SK-N-SH treated with all-trans-retinoic acid at 6 μM for 48 hours (cell line): ENCODE measurements at regions not wholly inside any gene's neighbourhood (a gene's known extent, or its start where the extent isn't known, plus 50 kb on each side); places are given as distances from the start of the nearest gene placed in this dataset.
A peak's percentile ranks its signal among the peaks of the same experiment; 100 is the strongest.

Experiments
- ATAC-seq: fragments of 200-7000 bp; cut with Tn5 transposase; 3 replicates; pipeline ENCODE4 v1.9.1; 2020; ENCODE audit warnings: mild to moderate bottlenecking, moderate library complexity
- CSRNP3 ChIP-seq: fragments of 250-450 bp; sonication (Bioruptor Pico); IDR thresholded peaks from 2 replicates; pipeline ENCODE4 v1.5.1; 2021; ENCODE audit warnings: mild to moderate bottlenecking, moderate library complexity
- ESRRG ChIP-seq: fragments of 250-450 bp; sonication (Bioruptor Pico); IDR thresholded peaks from 2 replicates; pipeline ENCODE4 v1.6.1; 2021; ENCODE audit warnings: mild to moderate bottlenecking
- ISL1 ChIP-seq: fragments of 250-450 bp; sonication (Bioruptor Pico); IDR thresholded peaks from 2 replicates; pipeline ENCODE4 v2.1.2; 2022; ENCODE audit warnings: mild to moderate bottlenecking, moderate library complexity
- PPARA ChIP-seq: fragments of 250-450 bp; sonication (Bioruptor Pico); IDR thresholded peaks from 2 replicates; pipeline ENCODE4 v1.5.0; 2020; ENCODE audit warnings: mild to moderate bottlenecking, borderline replicate concordance
- RARB ChIP-seq: fragments of 250-450 bp; sonication (Bioruptor Pico); IDR thresholded peaks from 2 replicates; pipeline ENCODE4 v1.8.0; 2021; ENCODE audit warnings: mild to moderate bottlenecking, moderate library complexity
- TCF4 ChIP-seq: fragments of 250-450 bp; sonication (Bioruptor Pico); IDR thresholded peaks from 2 replicates; pipeline ENCODE4 v1.8.0; 2021; ENCODE audit warnings: mild to moderate bottlenecking, moderate library complexity, borderline replicate concordance
- TOX ChIP-seq: fragments of 250-450 bp; sonication (Bioruptor Pico); IDR thresholded peaks from 2 replicates; pipeline ENCODE4 v1.8.0; 2021; ENCODE audit warnings: mild to moderate bottlenecking, moderate library complexity, borderline replicate concordance
- ZC3H10 ChIP-seq: fragments of 250-450 bp; sonication (Bioruptor Pico); IDR thresholded peaks from 2 replicates; pipeline ENCODE4 v1.5.1; 2021; ENCODE audit warnings: mild to moderate bottlenecking, moderate library complexity
- ZFP30 ChIP-seq: fragments of 450-650 bp; formaldehyde crosslinking; IDR thresholded peaks from 2 replicates; pipeline ENCODE4 v1.5.0; 2022; ENCODE audit warnings: mild to moderate bottlenecking, moderate library complexity
- ZNF70 ChIP-seq: fragments of 450-650 bp; formaldehyde crosslinking; IDR thresholded peaks from 2 replicates; pipeline ENCODE4 v1.5.0; 2020; ENCODE audit warnings: mild to moderate bottlenecking, moderate library complexity
- TF ChIP-seq, protein P1 (sequence below): fragments of 250-450 bp; sonication (Bioruptor Pico); IDR thresholded peaks from 2 replicates; pipeline ENCODE4 v1.8.0; 2020; ENCODE audit warnings: mild to moderate bottlenecking, moderate library complexity, borderline replicate concordance
- TF ChIP-seq, protein P2 (sequence below): fragments of 250-450 bp; sonication (Bioruptor Pico); IDR thresholded peaks from 2 replicates; pipeline ENCODE4 v1.5.0; 2020; ENCODE audit warnings: mild to moderate bottlenecking, moderate library complexity
- TF ChIP-seq, protein P3 (sequence below): fragments of 250-450 bp; sonication (Bioruptor Pico); IDR thresholded peaks from 2 replicates; pipeline ENCODE4 v1.5.1; 2020; ENCODE audit warnings: low read depth, mild to moderate bottlenecking, moderate library complexity

DNA sequence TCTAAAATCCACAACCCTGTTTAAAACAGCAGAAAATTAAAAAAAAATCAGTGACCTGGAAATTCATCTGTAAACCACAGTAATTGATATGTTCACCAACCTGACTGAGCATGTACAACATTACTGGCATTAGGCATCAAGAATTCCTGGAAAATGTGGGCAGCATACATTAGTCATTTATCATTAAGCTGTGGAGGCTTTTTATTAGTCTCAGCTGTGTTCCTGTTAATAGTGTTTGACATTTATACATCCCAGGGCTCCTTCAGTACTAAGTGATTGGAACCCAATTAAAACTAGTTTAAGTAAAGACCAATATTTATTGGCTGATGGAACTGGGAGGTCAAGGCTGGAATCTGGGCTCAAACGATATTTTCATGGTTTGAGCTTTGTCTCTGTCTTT is 227.3 kb upstream of the GIMD1 start:
- peak; percentile 74 for ATAC-seq
- TF ChIP-seq TOX (CRISPR knock-in tag) (peak; percentile 51; the same call in 1 of the 2 replicates), ESRRG (CRISPR knock-in tag) (no peak)
- TF ChIP-seq, all 23 proteins: peak for 1

DNA sequence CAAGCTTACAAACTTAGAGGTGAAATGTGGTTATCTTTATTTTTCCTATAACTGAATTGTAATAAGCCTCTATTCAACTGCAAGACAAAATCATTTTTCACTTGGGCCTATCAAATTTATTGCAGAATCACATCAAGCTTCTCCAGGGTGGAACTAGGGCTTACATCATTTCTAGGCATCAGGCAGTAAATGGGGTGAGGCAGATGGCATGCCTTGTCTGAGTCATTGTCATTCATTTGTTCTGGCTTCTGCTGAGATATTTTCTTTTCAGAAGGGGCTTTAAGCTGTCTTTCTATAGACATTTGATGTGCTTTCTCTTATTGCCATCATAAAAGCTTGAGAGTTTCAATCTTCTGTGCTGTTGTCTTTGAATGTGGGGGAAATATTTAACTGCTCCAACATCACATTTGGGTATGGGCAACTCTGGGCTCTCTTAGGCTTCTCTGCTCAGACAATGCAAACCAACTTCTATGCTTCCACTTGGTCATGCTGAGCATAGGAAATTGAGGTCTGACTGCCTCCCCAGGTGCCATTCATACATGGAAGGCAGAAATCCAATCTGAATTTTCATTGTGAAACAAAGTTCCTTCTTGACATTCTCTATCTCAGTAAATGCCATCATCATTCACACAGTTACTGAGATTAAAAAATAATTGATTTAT is 225.8 kb upstream of the GIMD1 start:
- ATAC-seq: no peak

DNA sequence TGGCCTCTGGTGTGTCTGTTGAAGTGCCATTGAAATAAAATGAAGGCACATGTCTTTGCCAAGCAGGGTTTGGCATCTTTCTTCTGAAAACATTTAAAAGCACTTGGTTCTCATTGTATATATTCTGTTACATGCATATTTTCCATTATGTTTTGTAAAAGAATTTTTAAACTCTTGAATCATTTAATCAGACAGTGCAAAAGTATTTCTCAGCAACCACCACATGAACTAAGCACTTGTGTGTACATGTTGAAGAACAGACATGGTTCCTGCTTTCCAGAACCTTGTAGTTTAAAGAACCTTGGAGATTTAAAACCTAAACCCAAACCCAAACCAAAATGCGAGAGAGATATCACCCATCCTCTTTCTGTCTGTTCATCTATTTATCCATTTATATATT is 220.3 kb upstream of the GIMD1 start:
- no peak for ATAC-seq
- TF ChIP-seq ZNF70 (CRISPR knock-in tag): no peak
- TF ChIP-seq, protein P1, sequence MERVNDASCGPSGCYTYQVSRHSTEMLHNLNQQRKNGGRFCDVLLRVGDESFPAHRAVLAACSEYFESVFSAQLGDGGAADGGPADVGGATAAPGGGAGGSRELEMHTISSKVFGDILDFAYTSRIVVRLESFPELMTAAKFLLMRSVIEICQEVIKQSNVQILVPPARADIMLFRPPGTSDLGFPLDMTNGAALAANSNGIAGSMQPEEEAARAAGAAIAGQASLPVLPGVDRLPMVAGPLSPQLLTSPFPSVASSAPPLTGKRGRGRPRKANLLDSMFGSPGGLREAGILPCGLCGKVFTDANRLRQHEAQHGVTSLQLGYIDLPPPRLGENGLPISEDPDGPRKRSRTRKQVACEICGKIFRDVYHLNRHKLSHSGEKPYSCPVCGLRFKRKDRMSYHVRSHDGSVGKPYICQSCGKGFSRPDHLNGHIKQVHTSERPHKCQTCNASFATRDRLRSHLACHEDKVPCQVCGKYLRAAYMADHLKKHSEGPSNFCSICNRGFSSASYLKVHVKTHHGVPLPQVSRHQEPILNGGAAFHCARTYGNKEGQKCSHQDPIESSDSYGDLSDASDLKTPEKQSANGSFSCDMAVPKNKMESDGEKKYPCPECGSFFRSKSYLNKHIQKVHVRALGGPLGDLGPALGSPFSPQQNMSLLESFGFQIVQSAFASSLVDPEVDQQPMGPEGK (CRISPR knock-in tag): no peak
- TF ChIP-seq, protein P2, sequence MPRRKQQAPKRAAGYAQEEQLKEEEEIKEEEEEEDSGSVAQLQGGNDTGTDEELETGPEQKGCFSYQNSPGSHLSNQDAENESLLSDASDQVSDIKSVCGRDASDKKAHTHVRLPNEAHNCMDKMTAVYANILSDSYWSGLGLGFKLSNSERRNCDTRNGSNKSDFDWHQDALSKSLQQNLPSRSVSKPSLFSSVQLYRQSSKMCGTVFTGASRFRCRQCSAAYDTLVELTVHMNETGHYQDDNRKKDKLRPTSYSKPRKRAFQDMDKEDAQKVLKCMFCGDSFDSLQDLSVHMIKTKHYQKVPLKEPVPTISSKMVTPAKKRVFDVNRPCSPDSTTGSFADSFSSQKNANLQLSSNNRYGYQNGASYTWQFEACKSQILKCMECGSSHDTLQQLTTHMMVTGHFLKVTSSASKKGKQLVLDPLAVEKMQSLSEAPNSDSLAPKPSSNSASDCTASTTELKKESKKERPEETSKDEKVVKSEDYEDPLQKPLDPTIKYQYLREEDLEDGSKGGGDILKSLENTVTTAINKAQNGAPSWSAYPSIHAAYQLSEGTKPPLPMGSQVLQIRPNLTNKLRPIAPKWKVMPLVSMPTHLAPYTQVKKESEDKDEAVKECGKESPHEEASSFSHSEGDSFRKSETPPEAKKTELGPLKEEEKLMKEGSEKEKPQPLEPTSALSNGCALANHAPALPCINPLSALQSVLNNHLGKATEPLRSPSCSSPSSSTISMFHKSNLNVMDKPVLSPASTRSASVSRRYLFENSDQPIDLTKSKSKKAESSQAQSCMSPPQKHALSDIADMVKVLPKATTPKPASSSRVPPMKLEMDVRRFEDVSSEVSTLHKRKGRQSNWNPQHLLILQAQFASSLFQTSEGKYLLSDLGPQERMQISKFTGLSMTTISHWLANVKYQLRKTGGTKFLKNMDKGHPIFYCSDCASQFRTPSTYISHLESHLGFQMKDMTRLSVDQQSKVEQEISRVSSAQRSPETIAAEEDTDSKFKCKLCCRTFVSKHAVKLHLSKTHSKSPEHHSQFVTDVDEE (CRISPR knock-in tag): no peak
- TF ChIP-seq, protein P3, sequence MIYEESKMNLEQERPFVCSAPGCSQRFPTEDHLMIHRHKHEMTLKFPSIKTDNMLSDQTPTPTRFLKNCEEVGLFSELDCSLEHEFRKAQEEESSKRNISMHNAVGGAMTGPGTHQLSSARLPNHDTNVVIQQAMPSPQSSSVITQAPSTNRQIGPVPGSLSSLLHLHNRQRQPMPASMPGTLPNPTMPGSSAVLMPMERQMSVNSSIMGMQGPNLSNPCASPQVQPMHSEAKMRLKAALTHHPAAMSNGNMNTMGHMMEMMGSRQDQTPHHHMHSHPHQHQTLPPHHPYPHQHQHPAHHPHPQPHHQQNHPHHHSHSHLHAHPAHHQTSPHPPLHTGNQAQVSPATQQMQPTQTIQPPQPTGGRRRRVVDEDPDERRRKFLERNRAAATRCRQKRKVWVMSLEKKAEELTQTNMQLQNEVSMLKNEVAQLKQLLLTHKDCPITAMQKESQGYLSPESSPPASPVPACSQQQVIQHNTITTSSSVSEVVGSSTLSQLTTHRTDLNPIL (CRISPR knock-in tag): no peak
- no peak for TF ChIP-seq ZC3H10 (CRISPR knock-in tag)
- no peak for TF ChIP-seq RARB (CRISPR knock-in tag)
- TF ChIP-seq TCF4 (CRISPR knock-in tag): no peak
- no peak for TF ChIP-seq ZFP30
- no peak for TF ChIP-seq ISL1 (CRISPR knock-in tag)
- TF ChIP-seq ESRRG (CRISPR knock-in tag): no peak
- no peak for TF ChIP-seq PPARA (CRISPR knock-in tag)

More for the DNA sequence above, 225.8 kb upstream of the GIMD1 start:
- TF ChIP-seq, protein P2 (CRISPR knock-in tag): no peak

- ATAC-seq: peak; percentile 50
- TF ChIP-seq, protein P1 (CRISPR knock-in tag): no peak
- TF ChIP-seq CSRNP3 (no peak), ISL1 (CRISPR knock-in tag) (peak; percentile 36; the same call in 1 of the 2 replicates)
- TF ChIP-seq, all 23 proteins: peak for 1
Measured at GRCh38 chr4:106587558-106587957, 219.0 kb upstream of the GIMD1 start.
